Astrocyte (in vitro differentiated cells and primary cell): ENCODE measurements at regions not wholly inside any gene's neighbourhood (a gene's known extent, or its start where the extent isn't known, plus 50 kb on each side); places are given as distances from the start of the nearest gene placed in this dataset.

Experiments used
- DNase-seq: peaks from one replicate; pipeline ENCODE4 v3.0.0-alpha.2; 2010; ENCODE audit warnings: low read depth
- FAIRE-seq: peaks from 2 replicates; lab custom pipeline; 2011; peaks lifted over from hg19 to GRCh38; lab: Jason Lieb, UNC
- H2AFZ ChIP-seq: 2 replicates; pipeline ENCODE4 v1.6.0; 2012; ENCODE audit warnings: low read depth, low read length, inconsistent platforms
- H3K27ac ChIP-seq: 2 replicates; pipeline ENCODE4 v1.5.1; 2011; ENCODE audit warnings: low read depth, low read length, inconsistent platforms
- H3K27me3 ChIP-seq: 2 replicates; pipeline ENCODE4 v1.6.0; 2011; ENCODE audit warnings: low read length, inconsistent platforms; ENCODE audit not compliant: insufficient read depth
- H3K36me3 ChIP-seq: 2 replicates; pipeline ENCODE4 v1.5.1; 2011; ENCODE audit warnings: low read length, inconsistent platforms; ENCODE audit not compliant: insufficient read depth
- H3K4me1 ChIP-seq: 2 replicates; pipeline ENCODE4 v1.5.1; 2011; ENCODE audit warnings: low read length, inconsistent platforms; ENCODE audit not compliant: insufficient read depth
- H3K4me2 ChIP-seq: 2 replicates; pipeline ENCODE4 v1.6.0; 2012; ENCODE audit warnings: low read length, inconsistent platforms
- H3K4me3 ChIP-seq: 2 replicates; pipeline ENCODE4 v1.5.1; 2011; ENCODE audit warnings: low read depth, mild to moderate bottlenecking, low read length, inconsistent platforms; ENCODE audit not compliant: insufficient read depth
- H3K79me2 ChIP-seq: 2 replicates; pipeline ENCODE4 v1.6.0; 2012; ENCODE audit warnings: mild to moderate bottlenecking, low read length, inconsistent platforms; ENCODE audit not compliant: insufficient read depth
- H3K9ac ChIP-seq: 2 replicates; pipeline ENCODE4 v1.6.0; 2012; ENCODE audit warnings: mild to moderate bottlenecking, low read length, inconsistent platforms
- H3K9me3 ChIP-seq: 2 replicates; pipeline ENCODE4 v1.5.1; 2012; ENCODE audit warnings: low read depth, mild to moderate bottlenecking, low read length, inconsistent platforms; ENCODE audit not compliant: insufficient read depth
- H4K20me1 ChIP-seq: 2 replicates; pipeline ENCODE4 v1.6.0; 2012; ENCODE audit warnings: low read length, inconsistent platforms; ENCODE audit not compliant: insufficient read depth
- H3K27ac Mint-ChIP-seq: one replicate; pipeline ENCODE4 v1.8.0; 2021; ENCODE audit warnings: mild to moderate bottlenecking, mixed read lengths; ENCODE audit not compliant: unreplicated experiment
- H3K27me3 Mint-ChIP-seq: one replicate; pipeline ENCODE4 v1.8.0; 2021; ENCODE audit warnings: low read depth, mixed read lengths; ENCODE audit not compliant: unreplicated experiment
- H3K36me3 Mint-ChIP-seq: one replicate; pipeline ENCODE4 v1.8.0; 2021; ENCODE audit warnings: low read depth, mixed read lengths; ENCODE audit not compliant: unreplicated experiment
- H3K4me1 Mint-ChIP-seq: one replicate; pipeline ENCODE4 v1.8.0; 2021; ENCODE audit warnings: low read depth, mixed read lengths; ENCODE audit not compliant: unreplicated experiment
- H3K4me3 Mint-ChIP-seq: one replicate; pipeline ENCODE4 v1.8.0; 2021; ENCODE audit warnings: mild to moderate bottlenecking, moderate library complexity, mixed read lengths; ENCODE audit not compliant: unreplicated experiment
- H3K9me3 Mint-ChIP-seq: one replicate; pipeline ENCODE4 v1.8.0; 2021; ENCODE audit warnings: mild to moderate bottlenecking, mixed read lengths; ENCODE audit not compliant: unreplicated experiment
- EZH2 ChIP-seq: IDR thresholded peaks from 2 replicates; pipeline ENCODE4 v1.6.1; 2012; ENCODE audit warnings: mild to moderate bottlenecking, low read length, inconsistent platforms; ENCODE audit not compliant: insufficient read depth
- TF ChIP-seq, protein P1 (sequence below): IDR thresholded peaks from 2 replicates; pipeline ENCODE4 v1.5.1; 2011; ENCODE audit warnings: low read depth, mild to moderate bottlenecking, inconsistent platforms, low read length, moderate library complexity; ENCODE audit not compliant: insufficient read depth

DNA sequence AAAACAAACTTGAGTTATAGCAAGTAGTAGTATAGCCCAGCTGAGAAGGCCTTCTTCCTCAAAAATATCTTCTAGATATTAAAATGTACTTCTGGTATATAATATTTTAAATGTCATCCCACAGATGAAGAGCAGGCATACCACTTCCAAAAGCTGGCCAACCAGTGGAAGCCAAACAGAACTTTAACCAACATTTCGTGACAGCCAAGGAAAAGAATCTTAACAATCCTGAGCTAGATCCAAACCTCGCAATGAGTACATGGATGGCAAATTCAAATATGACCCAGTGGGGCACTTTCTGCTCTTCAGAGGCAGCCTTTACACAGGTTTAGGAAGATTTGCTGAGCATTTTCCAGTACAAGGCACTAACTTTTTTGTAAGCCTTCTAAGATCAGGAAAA is 91.8 kb upstream of the ACO1 start:
- Mint-ChIP-seq H3K27me3 (no peaks in the 10 kb centered on the region), H3K36me3 (no peaks in the 10 kb centered on the region), H3K27ac (no peak overlapping the region), H3K9me3 (no peaks in the 10 kb centered on the region), H3K4me1 (peaks cover 2% of the 10 kb centered on the region), H3K4me3 (no peak overlapping the region)
- FAIRE-seq, result no peak
- TF ChIP-seq, protein P1, sequence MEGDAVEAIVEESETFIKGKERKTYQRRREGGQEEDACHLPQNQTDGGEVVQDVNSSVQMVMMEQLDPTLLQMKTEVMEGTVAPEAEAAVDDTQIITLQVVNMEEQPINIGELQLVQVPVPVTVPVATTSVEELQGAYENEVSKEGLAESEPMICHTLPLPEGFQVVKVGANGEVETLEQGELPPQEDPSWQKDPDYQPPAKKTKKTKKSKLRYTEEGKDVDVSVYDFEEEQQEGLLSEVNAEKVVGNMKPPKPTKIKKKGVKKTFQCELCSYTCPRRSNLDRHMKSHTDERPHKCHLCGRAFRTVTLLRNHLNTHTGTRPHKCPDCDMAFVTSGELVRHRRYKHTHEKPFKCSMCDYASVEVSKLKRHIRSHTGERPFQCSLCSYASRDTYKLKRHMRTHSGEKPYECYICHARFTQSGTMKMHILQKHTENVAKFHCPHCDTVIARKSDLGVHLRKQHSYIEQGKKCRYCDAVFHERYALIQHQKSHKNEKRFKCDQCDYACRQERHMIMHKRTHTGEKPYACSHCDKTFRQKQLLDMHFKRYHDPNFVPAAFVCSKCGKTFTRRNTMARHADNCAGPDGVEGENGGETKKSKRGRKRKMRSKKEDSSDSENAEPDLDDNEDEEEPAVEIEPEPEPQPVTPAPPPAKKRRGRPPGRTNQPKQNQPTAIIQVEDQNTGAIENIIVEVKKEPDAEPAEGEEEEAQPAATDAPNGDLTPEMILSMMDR, result no peak
- no peak for TF ChIP-seq EZH2
- Histone ChIP-seq H3K9me3 (no peaks in the 10 kb centered on the region), H3K4me1 (no peaks in the 10 kb centered on the region), H3K36me3 (no peaks in the 10 kb centered on the region), H3K9ac (no peak overlapping the region), H4K20me1 (no peaks in the 10 kb centered on the region), H3K79me2 (no peaks in the 10 kb centered on the region), H3K4me2 (no peak overlapping the region), H3K27me3 (no peaks in the 10 kb centered on the region), H3K27ac (no peak overlapping the region), H2AFZ (no peak overlapping the region), H3K4me3 (no peak overlapping the region)
- no peak for DNase-seq

- Histone ChIP-seq H3K27me3 (no peaks in the 10 kb centered on the region), H4K20me1 (no peaks in the 10 kb centered on the region), H3K27ac (no peak overlapping the region), H3K9me3 (no peaks in the 10 kb centered on the region), H3K9ac (no peak overlapping the region), H3K4me3 (no peak overlapping the region), H2AFZ (no peak overlapping the region), H3K79me2 (no peaks in the 10 kb centered on the region), H3K4me1 (no peaks in the 10 kb centered on the region), H3K36me3 (no peaks in the 10 kb centered on the region), H3K4me2 (no peak overlapping the region)
- no peaks in the 10 kb centered on the region for H3K36me3 Mint-ChIP-seq
- H3K27me3 Mint-ChIP-seq, result no peaks in the 10 kb centered on the region
- DNase-seq, result no peak
- TF ChIP-seq, protein P1, result no peak
- TF ChIP-seq EZH2, result no peak
- FAIRE-seq, result no peak
- H3K9me3 Mint-ChIP-seq, result no peaks in the 10 kb centered on the region
- H3K27ac Mint-ChIP-seq, result no peak overlapping the region
- no peak overlapping the region for H3K4me3 Mint-ChIP-seq
- peaks cover 2% of the 10 kb centered on the region for H3K4me1 Mint-ChIP-seq
These were observed 91.4 kb upstream of the ACO1 start for GRCh38 chr9:32293091-32293490.

GRCh38 chr9:32294106-32294505 is 90.3 kb upstream of the ACO1 start:
- Histone ChIP-seq H3K27ac (no peak overlapping the region), H3K4me2 (no peak overlapping the region), H3K27me3 (no peaks in the 10 kb centered on the region), H3K9ac (no peak overlapping the region), H3K4me3 (no peak overlapping the region), H4K20me1 (no peaks in the 10 kb centered on the region), H3K79me2 (no peaks in the 10 kb centered on the region), H2AFZ (no peak overlapping the region), H3K36me3 (no peaks in the 10 kb centered on the region), H3K9me3 (no peaks in the 10 kb centered on the region), H3K4me1 (no peaks in the 10 kb centered on the region)
- TF ChIP-seq EZH2, result no peak
- TF ChIP-seq, protein P1, result no peak
- Mint-ChIP-seq H3K4me3 (no peak overlapping the region), H3K4me1 (peaks cover 2% of the 10 kb centered on the region), H3K9me3 (no peaks in the 10 kb centered on the region), H3K27me3 (no peaks in the 10 kb centered on the region), H3K36me3 (no peaks in the 10 kb centered on the region), H3K27ac (no peak overlapping the region)
- no peak for FAIRE-seq
- DNase-seq, result no peak
